H9 (cell line): ENCODE measurements at regions not wholly inside any gene's neighbourhood (a gene's known extent, or its start where the extent isn't known, plus 50 kb on each side); places are given as distances from the start of the nearest gene placed in this dataset.

Experiments
- DNase-seq: peaks from one replicate; pipeline ENCODE4 v3.0.0-alpha.2; 2017
- H2AFZ ChIP-seq: one replicate; pipeline ENCODE4 v1.6.1; 2013; ENCODE audit warnings: mild to moderate bottlenecking, low read length, control low read depth, moderate library complexity
- H2AK5ac ChIP-seq: 2 replicates; pipeline ENCODE4 v1.6.1; 2013; ENCODE audit warnings: low read length, control low read depth, mixed read lengths; ENCODE audit not compliant: insufficient read length
- H2BK120ac ChIP-seq: one replicate; pipeline ENCODE4 v1.6.1; 2013; ENCODE audit warnings: low read depth, mild to moderate bottlenecking, low read length, control low read depth, inconsistent platforms; ENCODE audit not compliant: poor library complexity, severe bottlenecking
- H2BK12ac ChIP-seq: 2 replicates; pipeline ENCODE4 v1.6.1; 2013; ENCODE audit warnings: low read length, control low read depth, mixed read lengths, low read depth; ENCODE audit not compliant: insufficient read length
- H2BK15ac ChIP-seq: 2 replicates; pipeline ENCODE4 v1.6.1; 2013; ENCODE audit warnings: low read depth, low read length, control low read depth
- H2BK20ac ChIP-seq: one replicate; pipeline ENCODE4 v1.6.1; 2013; ENCODE audit warnings: low read depth, mild to moderate bottlenecking, low read length, control low read depth, inconsistent platforms; ENCODE audit not compliant: poor library complexity, severe bottlenecking
- H2BK5ac ChIP-seq: 2 replicates; pipeline ENCODE4 v1.6.1; 2013; ENCODE audit warnings: low read length, control low read depth, mixed read lengths; ENCODE audit not compliant: insufficient read length
- H3K14ac ChIP-seq: 2 replicates; pipeline ENCODE4 v1.6.1; 2013; ENCODE audit warnings: low read length, control low read depth; ENCODE audit not compliant: insufficient read depth
- H3K18ac ChIP-seq: 2 replicates; pipeline ENCODE4 v1.6.1; 2013; ENCODE audit warnings: low read depth, mild to moderate bottlenecking, mixed read lengths, low read length, control low read depth; ENCODE audit not compliant: insufficient read length
- H3K23ac ChIP-seq: 2 replicates; pipeline ENCODE4 v1.6.1; 2013; ENCODE audit warnings: low read length, control low read depth, mixed read lengths, low read depth; ENCODE audit not compliant: insufficient read length
- H3K23me2 ChIP-seq: 2 replicates; pipeline ENCODE4 v1.6.1; 2013; ENCODE audit warnings: low read depth, mild to moderate bottlenecking, mixed read lengths, low read length, control low read depth; ENCODE audit not compliant: insufficient read length, poor library complexity, severe bottlenecking
- H3K27ac ChIP-seq: 2 replicates; pipeline ENCODE4 v1.5.1; 2013; ENCODE audit warnings: low read length, control low read depth, mixed read lengths, low read depth; ENCODE audit not compliant: insufficient read length
- H3K27me3 ChIP-seq: 2 replicates; pipeline ENCODE4 v1.6.1; 2013; ENCODE audit warnings: low read length, control low read depth, inconsistent platforms; ENCODE audit not compliant: insufficient read depth
- H3K4ac ChIP-seq: 2 replicates; pipeline ENCODE4 v1.6.1; 2013; ENCODE audit warnings: low read depth, mild to moderate bottlenecking, control low read depth, inconsistent platforms, low read length, moderate library complexity
- H3K4me1 ChIP-seq: 2 replicates; pipeline ENCODE4 v1.6.1; 2013; ENCODE audit warnings: low read length, control low read depth, inconsistent platforms; ENCODE audit not compliant: insufficient read depth
- H3K4me2 ChIP-seq: 2 replicates; pipeline ENCODE4 v1.6.1; 2013; ENCODE audit warnings: low read length, control low read depth, mixed read lengths; ENCODE audit not compliant: insufficient read length, insufficient read depth
- H3K56ac ChIP-seq: 2 replicates; pipeline ENCODE4 v1.6.1; 2013; ENCODE audit warnings: low read depth, mild to moderate bottlenecking, mixed read lengths, low read length, control low read depth; ENCODE audit not compliant: insufficient read length
- H3K79me1 ChIP-seq: 2 replicates; pipeline ENCODE4 v1.6.1; 2013; ENCODE audit warnings: low read depth, mild to moderate bottlenecking, moderate library complexity, low read length, control low read depth, inconsistent platforms; ENCODE audit not compliant: insufficient read depth, poor library complexity, severe bottlenecking
- H3K79me2 ChIP-seq: 2 replicates; pipeline ENCODE4 v1.6.1; 2013; ENCODE audit warnings: low read length, control low read depth, inconsistent platforms; ENCODE audit not compliant: insufficient read depth
- H3K9ac ChIP-seq: 2 replicates; pipeline ENCODE4 v1.6.1; 2013; ENCODE audit warnings: low read length, control low read depth, mixed read lengths; ENCODE audit not compliant: insufficient read length; ENCODE audit errors: extremely low read depth
- H3K9me3 ChIP-seq: one replicate; pipeline ENCODE4 v1.6.1; 2013; ENCODE audit warnings: low read depth, low read length, inconsistent platforms; ENCODE audit not compliant: control insufficient read depth
- H3T11ph ChIP-seq: one replicate; pipeline ENCODE4 v1.6.1; 2013; ENCODE audit warnings: mild to moderate bottlenecking, low read length, control low read depth, inconsistent platforms
- H4K20me1 ChIP-seq: one replicate; pipeline ENCODE4 v1.6.1; 2013; ENCODE audit not compliant: control insufficient read depth, insufficient read length, insufficient read depth
- H4K5ac ChIP-seq: 2 replicates; pipeline ENCODE4 v1.6.1; 2013; ENCODE audit warnings: low read depth, mild to moderate bottlenecking, mixed read lengths, low read length, control low read depth; ENCODE audit not compliant: insufficient read length
- H4K8ac ChIP-seq: replicated peaks from 2 replicates; pipeline ENCODE4 v1.6.1; 2013; ENCODE audit warnings: low read length, control low read depth, mixed read lengths, low read depth; ENCODE audit not compliant: insufficient read length
- H4K91ac ChIP-seq: 2 replicates; pipeline ENCODE4 v1.6.1; 2013; ENCODE audit warnings: low read depth, mild to moderate bottlenecking, moderate library complexity, mixed read lengths, low read length, control low read depth; ENCODE audit not compliant: insufficient read length
- H3K27ac Mint-ChIP-seq, 3 experiments: 2 replicates in 2 of 3; 3 replicates in 1 of 3; pipeline ENCODE4 v1.8.0; 2020 to 2021; ENCODE audit warnings: mixed read lengths in 3 of 3, mild to moderate bottlenecking in 1 of 3, moderate library complexity in 1 of 3
- H3K27me3 Mint-ChIP-seq: 2 replicates; pipeline ENCODE4 v1.8.0; 2021; ENCODE audit warnings: low read depth, mild to moderate bottlenecking, moderate library complexity, mixed read lengths
- H3K36me3 Mint-ChIP-seq, 3 experiments: 2 replicates in 2 of 3; 3 replicates in 1 of 3; pipeline ENCODE4 v1.8.0; 2020 to 2021; ENCODE audit warnings: low read depth in 3 of 3, mixed read lengths in 3 of 3; ENCODE audit not compliant: insufficient read depth in 1 of 3
- H3K4me1 Mint-ChIP-seq, 2 experiments: 2 replicates each; pipeline ENCODE4 v1.8.0; 2020; ENCODE audit warnings: mixed read lengths in 2 of 2
- H3K4me3 Mint-ChIP-seq, 2 experiments: 2 replicates in 1 of 2; 3 replicates in 1 of 2; pipeline ENCODE4 v1.8.0; 2020 to 2021; ENCODE audit warnings: mild to moderate bottlenecking in 2 of 2, mixed read lengths in 2 of 2, moderate library complexity in 1 of 2
- H3K9me3 Mint-ChIP-seq, 2 experiments: 2 replicates in 1 of 2; 3 replicates in 1 of 2; pipeline ENCODE4 v1.8.0; 2020; ENCODE audit warnings: mild to moderate bottlenecking in 2 of 2, mixed read lengths in 2 of 2, moderate library complexity in 1 of 2
- CTCF ChIP-seq: fragments of 200-600 bp; sonication (generic); conservative IDR thresholded peaks from 3 replicates; pipeline ENCODE4 v1.8.0; 2021; ENCODE audit warnings: antibody characterized with exemption, mild to moderate bottlenecking
- WGBS: extraction: QIAGEN DNeasy Blood & Tissue Kit; methylation state at CpG from one replicate; pipeline ENCODE4 v1.1.7; 2013; ENCODE audit warnings: missing lambda C conversion rate, low lambda C conversion rate, mixed read lengths; ENCODE audit not compliant: insufficient read length; ENCODE audit errors: extremely low coverage; 5-methylcytosine and 5-hydroxymethylcytosine counted together

GRCh38 chr5:159545156-159545555 is 214.9 kb upstream of the IL12B start:
- no peaks in the 10 kb centered on the region for H3K9me3 ChIP-seq
- H3K56ac ChIP-seq: no peak overlapping the region
- no peak overlapping the region for H2BK12ac ChIP-seq
- H3K36me3 Mint-ChIP-seq: no peaks in the 10 kb centered on the region; a peak in 1 of 7 replicates
- no peak overlapping the region for H3K27ac Mint-ChIP-seq
- H3K4me2 ChIP-seq: no peak overlapping the region
- H3K79me1 ChIP-seq: no peaks in the 10 kb centered on the region
- no peaks in the 10 kb centered on the region for H3K23me2 ChIP-seq
- H3K4me1 Mint-ChIP-seq: no peaks in the 10 kb centered on the region
- no peak overlapping the region for H2AFZ ChIP-seq
- no peak overlapping the region for H2BK120ac ChIP-seq
- no peak overlapping the region for H4K8ac ChIP-seq
- no peak overlapping the region for H2BK20ac ChIP-seq
- no peaks in the 10 kb centered on the region; the same call in 1 of the 2 replicates for H3K27me3 Mint-ChIP-seq
- H4K5ac ChIP-seq: no peak overlapping the region
- H3K18ac ChIP-seq: no peak overlapping the region
- H3K14ac ChIP-seq: no peak overlapping the region
- no peak overlapping the region for H3T11ph ChIP-seq
- no peak for TF ChIP-seq CTCF
- H3K9ac ChIP-seq: no peak overlapping the region
- H3K4me1 ChIP-seq: no peaks in the 10 kb centered on the region
- H2BK5ac ChIP-seq: no peak overlapping the region
- no peak overlapping the region for H2AK5ac ChIP-seq
- no CpG with 5 or more reads among the region's 1 CpG for WGBS
- H3K9me3 Mint-ChIP-seq: peaks cover 0 to 6% of the 10 kb centered on the region in 2 experiments; a peak in 3 of 5 replicates
- H3K23ac ChIP-seq: no peak overlapping the region
- no peak overlapping the region for H4K91ac ChIP-seq
- H3K4me3 Mint-ChIP-seq: no peak overlapping the region
- no peak overlapping the region for H2BK15ac ChIP-seq
- no peak overlapping the region for H3K4ac ChIP-seq
- no peak for DNase-seq
- H3K27ac ChIP-seq: no peak overlapping the region
- H3K79me2 ChIP-seq: no peaks in the 10 kb centered on the region
- no peaks in the 10 kb centered on the region for H3K27me3 ChIP-seq
- no peaks in the 10 kb centered on the region for H4K20me1 ChIP-seq
